CD8-positive, alpha-beta memory T cell (primary cell): ENCODE measurements at regions not wholly inside any gene's neighbourhood (a gene's known extent, or its start where the extent isn't known, plus 50 kb on each side); places are given as distances from the start of the nearest gene placed in this dataset.

Experiments
- CTCF ChIA-PET: fragments of 350-600 bp; sonication (Branson Sonifier 250); formaldehyde crosslinking; loops from one replicate; lab custom pipeline; 2021; ENCODE audit warnings: antibody characterized with exemption; lab: Charles Lee
- POLR2A ChIA-PET: fragments of 350-600 bp; sonication (Branson Sonifier 250); formaldehyde crosslinking; loops from one replicate; lab custom pipeline; 2021; ENCODE audit warnings: antibody characterized with exemption; lab: Charles Lee
- DNase-seq, 5 donors: peaks; one replicate each; pipeline versions ENCODE4 v3.0.0 to v3.0.0-alpha.2; 2020 to 2022; ENCODE audit warnings: mixed read lengths in 1 of 5
- H3K27ac ChIP-seq: one replicate; pipeline ENCODE4 v1.7.0; 2013; ENCODE audit warnings: low read depth, mild to moderate bottlenecking, low read length, moderate library complexity
- H3K27me3 ChIP-seq: 2 replicates; pipeline ENCODE4 v1.7.0; 2013; ENCODE audit warnings: low read length, mild to moderate bottlenecking; ENCODE audit not compliant: insufficient read depth, poor library complexity, severe bottlenecking
- H3K36me3 ChIP-seq: 2 replicates; pipeline ENCODE4 v1.7.0; 2013; ENCODE audit warnings: mild to moderate bottlenecking, low read length, moderate library complexity; ENCODE audit not compliant: insufficient read depth
- H3K4me1 ChIP-seq: 2 replicates; pipeline ENCODE4 v1.7.0; 2013; ENCODE audit warnings: mild to moderate bottlenecking, low read length, moderate library complexity; ENCODE audit not compliant: insufficient read depth
- H3K4me3 ChIP-seq: 2 replicates; pipeline ENCODE4 v1.7.0; 2013; ENCODE audit warnings: mild to moderate bottlenecking, low read length
- H3K9me3 ChIP-seq: 2 replicates; pipeline ENCODE4 v1.7.0; 2013; ENCODE audit warnings: mild to moderate bottlenecking, low read length
- H3K27ac Mint-ChIP-seq, 8 donors: one replicate each; pipeline ENCODE4 v1.8.0; 2020 to 2021; ENCODE audit warnings: mixed read lengths in 8 of 8, mild to moderate bottlenecking in 6 of 8, inconsistent platforms in 3 of 8, moderate library complexity in 3 of 8
- H3K27me3 Mint-ChIP-seq, 2 donors: one replicate each; pipeline ENCODE4 v1.8.0; 2020 to 2021; ENCODE audit warnings: mixed read lengths in 2 of 2, mild to moderate bottlenecking in 1 of 2, moderate library complexity in 1 of 2
- H3K36me3 Mint-ChIP-seq, 3 donors: one replicate each; pipeline ENCODE4 v1.8.0; 2020 to 2021; ENCODE audit warnings: mixed read lengths in 3 of 3, inconsistent platforms in 1 of 3, mild to moderate bottlenecking in 1 of 3
- H3K4me1 Mint-ChIP-seq, 3 donors: one replicate each; pipeline ENCODE4 v1.8.0; 2020 to 2021; ENCODE audit warnings: mixed read lengths in 3 of 3, inconsistent platforms in 1 of 3, mild to moderate bottlenecking in 1 of 3
- H3K4me3 Mint-ChIP-seq, 7 donors: one replicate each; pipeline ENCODE4 v1.8.0; 2020 to 2021; ENCODE audit warnings: mixed read lengths in 7 of 7, mild to moderate bottlenecking in 6 of 7, moderate library complexity in 4 of 7, inconsistent platforms in 2 of 7
- H3K9me3 Mint-ChIP-seq, 5 donors: one replicate each; pipeline ENCODE4 v1.8.0; 2020 to 2022; ENCODE audit warnings: mixed read lengths in 5 of 5, mild to moderate bottlenecking in 3 of 5, moderate library complexity in 2 of 5, inconsistent platforms in 1 of 5

GRCh38 chr7:21134631-21135030 is 293.3 kb upstream of the SP4 start:
- H3K4me1 ChIP-seq = no peaks in the 10 kb centered on the region
- Mint-ChIP-seq H3K4me1 (no peaks in the 10 kb centered on the region), H3K27me3 (peaks cover 9 to 33% of the 10 kb centered on the region in 2 donors), H3K36me3 (no peaks in the 10 kb centered on the region), H3K27ac (no peak overlapping the region), H3K9me3 (peaks cover 0 to 12% (median 2%) of the 10 kb centered on the region in 5 donors), H3K4me3 (no peak overlapping the region)
- no peak overlapping the region for H3K4me3 ChIP-seq
- H3K36me3 ChIP-seq = no peaks in the 10 kb centered on the region
- no peaks in the 10 kb centered on the region for H3K27me3 ChIP-seq
- H3K9me3 ChIP-seq = no peaks in the 10 kb centered on the region
- POLR2A ChIA-PET = no interaction called here
- CTCF ChIA-PET = no interaction called here
- DNase-seq = no peak
- no peak overlapping the region for H3K27ac ChIP-seq

- H3K27ac ChIP-seq = no peak overlapping the region
- Mint-ChIP-seq H3K27ac (no peak overlapping the region), H3K9me3 (peaks cover 0 to 10% (median 2%) of the 10 kb centered on the region in 5 donors), H3K4me3 (no peak overlapping the region), H3K27me3 (peaks cover 7 to 29% of the 10 kb centered on the region in 2 donors), H3K4me1 (no peaks in the 10 kb centered on the region), H3K36me3 (no peaks in the 10 kb centered on the region)
- DNase-seq = no peak
- H3K36me3 ChIP-seq = no peaks in the 10 kb centered on the region
- no peak overlapping the region for H3K4me3 ChIP-seq
- ChIA-PET CTCF (no interaction called here), POLR2A (no interaction called here)
- H3K4me1 ChIP-seq = no peaks in the 10 kb centered on the region
- H3K9me3 ChIP-seq = no peaks in the 10 kb centered on the region
- no peaks in the 10 kb centered on the region for H3K27me3 ChIP-seq
These were observed 292.4 kb upstream of the SP4 start for GRCh38 chr7:21135437-21135836.

GRCh38 chr7:21137640-21138039 is 290.2 kb upstream of the SP4 start:
- H3K4me1 ChIP-seq = no peaks in the 10 kb centered on the region
- no peak overlapping the region for H3K27ac Mint-ChIP-seq
- H3K27me3 ChIP-seq = no peaks in the 10 kb centered on the region
- DNase-seq = no peak
- H3K4me1 Mint-ChIP-seq = no peaks in the 10 kb centered on the region
- H3K9me3 ChIP-seq = no peaks in the 10 kb centered on the region
- ChIA-PET CTCF (no interaction called here), POLR2A (no interaction called here)
- H3K4me3 ChIP-seq = no peak overlapping the region
- no peak overlapping the region for H3K4me3 Mint-ChIP-seq
- H3K36me3 ChIP-seq = no peaks in the 10 kb centered on the region
- H3K36me3 Mint-ChIP-seq = no peaks in the 10 kb centered on the region
- no peak overlapping the region for H3K27ac ChIP-seq
- H3K9me3 Mint-ChIP-seq = peaks cover 0 to 5% (median 2%) of the 10 kb centered on the region in 5 donors
- H3K27me3 Mint-ChIP-seq = peaks cover 4 to 10% of the 10 kb centered on the region in 2 donors

- no peak for DNase-seq
- Mint-ChIP-seq H3K27ac (no peak overlapping the region), H3K9me3 (peaks cover 0 to 2% (median 0%) of the 10 kb centered on the region in 5 donors), H3K4me1 (no peaks in the 10 kb centered on the region), H3K27me3 (peaks cover 0 to 16% of the 10 kb centered on the region in 2 donors), H3K36me3 (no peaks in the 10 kb centered on the region), H3K4me3 (no peak overlapping the region)
- ChIA-PET CTCF (no interaction called here), POLR2A (no interaction called here)
- Histone ChIP-seq H3K9me3 (no peaks in the 10 kb centered on the region), H3K4me1 (no peaks in the 10 kb centered on the region), H3K27ac (no peak overlapping the region), H3K27me3 (no peaks in the 10 kb centered on the region), H3K4me3 (no peak overlapping the region), H3K36me3 (no peaks in the 10 kb centered on the region)
These were observed 287.3 kb upstream of the SP4 start for GRCh38 chr7:21140622-21141021.

GRCh38 chr7:21141476-21141875 is 286.4 kb upstream of the SP4 start:
- Histone ChIP-seq H3K4me3 (no peak overlapping the region), H3K4me1 (no peaks in the 10 kb centered on the region), H3K36me3 (no peaks in the 10 kb centered on the region), H3K27ac (no peak overlapping the region), H3K9me3 (no peaks in the 10 kb centered on the region), H3K27me3 (no peaks in the 10 kb centered on the region)
- Mint-ChIP-seq H3K27me3 (peaks cover 3 to 22% of the 10 kb centered on the region in 2 donors), H3K4me3 (no peak overlapping the region), H3K36me3 (no peaks in the 10 kb centered on the region), H3K27ac (no peak overlapping the region), H3K9me3 (no peaks in the 10 kb centered on the region), H3K4me1 (no peaks in the 10 kb centered on the region)
- CTCF ChIA-PET = no interaction called here
- DNase-seq = no peak
- POLR2A ChIA-PET = no interaction called here

- Histone ChIP-seq H3K27ac (no peak overlapping the region), H3K36me3 (no peaks in the 10 kb centered on the region), H3K4me3 (no peak overlapping the region), H3K9me3 (no peaks in the 10 kb centered on the region), H3K27me3 (no peaks in the 10 kb centered on the region), H3K4me1 (no peaks in the 10 kb centered on the region)
- no peak overlapping the region for H3K27ac Mint-ChIP-seq
- ChIA-PET POLR2A (no interaction called here), CTCF (no interaction called here)
- no peak for DNase-seq
- H3K36me3 Mint-ChIP-seq = no peaks in the 10 kb centered on the region
- no peaks in the 10 kb centered on the region for H3K9me3 Mint-ChIP-seq
- no peaks in the 10 kb centered on the region for H3K4me1 Mint-ChIP-seq
- H3K4me3 Mint-ChIP-seq = no peak overlapping the region
- H3K27me3 Mint-ChIP-seq = peaks cover 3 to 22% of the 10 kb centered on the region in 2 donors
These were observed 285.8 kb upstream of the SP4 start for GRCh38 chr7:21142081-21142480.

- no peaks in the 10 kb centered on the region for H3K36me3 Mint-ChIP-seq
- H3K27me3 Mint-ChIP-seq = peaks cover 6 to 29% of the 10 kb centered on the region in 2 donors
- no peaks in the 10 kb centered on the region for H3K9me3 Mint-ChIP-seq
- H3K4me3 ChIP-seq = no peak overlapping the region
- H3K27ac Mint-ChIP-seq = no peak overlapping the region
- ChIA-PET CTCF (no interaction called here), POLR2A (no interaction called here)
- H3K4me1 Mint-ChIP-seq = no peaks in the 10 kb centered on the region
- no peaks in the 10 kb centered on the region for H3K9me3 ChIP-seq
- H3K4me1 ChIP-seq = no peaks in the 10 kb centered on the region
- H3K27me3 ChIP-seq = no peaks in the 10 kb centered on the region
- H3K36me3 ChIP-seq = no peaks in the 10 kb centered on the region
- H3K27ac ChIP-seq = no peak overlapping the region
- no peak for DNase-seq
- no peak overlapping the region for H3K4me3 Mint-ChIP-seq
These were observed 281.1 kb upstream of the SP4 start for GRCh38 chr7:21146642-21147423.

GRCh38 chr7:21149809-21150208 is 278.1 kb upstream of the SP4 start:
- ChIA-PET CTCF (no interaction called here), POLR2A (no interaction called here)
- no peaks in the 10 kb centered on the region for H3K36me3 ChIP-seq

More at GRCh38 chr7:21149809-21150208, 278.1 kb upstream of the SP4 start:
- Histone ChIP-seq H3K4me3 (no peak overlapping the region), H3K27ac (no peak overlapping the region), H3K9me3 (no peaks in the 10 kb centered on the region), H3K4me1 (no peaks in the 10 kb centered on the region), H3K27me3 (no peaks in the 10 kb centered on the region)
- H3K36me3 Mint-ChIP-seq = no peaks in the 10 kb centered on the region
- H3K4me1 Mint-ChIP-seq = no peaks in the 10 kb centered on the region
- H3K27ac Mint-ChIP-seq = no peak overlapping the region
- H3K9me3 Mint-ChIP-seq = no peaks in the 10 kb centered on the region
- no peak overlapping the region for H3K4me3 Mint-ChIP-seq
- DNase-seq = no peak
- H3K27me3 Mint-ChIP-seq = peaks cover 6 to 23% of the 10 kb centered on the region in 2 donors
